Spleen (tissue), 11 donors: ENCODE measurements at regions not wholly inside any gene's neighbourhood (a gene's known extent, or its start where the extent isn't known, plus 50 kb on each side); places are given as distances from the start of the nearest gene placed in this dataset.

ENCODE experiments used
- DNase-seq: peaks from one replicate; pipeline ENCODE4 v3.0.0-alpha.2; 2020
- H3K27ac ChIP-seq, 8 donors: fragments of 200-600 bp; sonication (generic) in 7 of 8; 1 replicate in 4 of 8; 2 replicates in 4 of 8; pipeline versions ENCODE4 v1.5.0 to v1.8.0; 2016 to 2021; ENCODE audit warnings: inconsistent platforms in 4 of 8, mild to moderate bottlenecking in 4 of 8, moderate library complexity in 1 of 8
- H3K27me3 ChIP-seq, 7 donors: fragments of 200-600 bp; sonication (generic) in 6 of 7; replicated peaks in 1 of 7; 1 replicate in 4 of 7; 2 replicates in 3 of 7; pipeline versions ENCODE4 v1.5.0 to v1.8.0; 2016 to 2021; ENCODE audit warnings: inconsistent platforms in 3 of 7, mild to moderate bottlenecking in 1 of 7
- H3K36me3 ChIP-seq, 6 donors: fragments of 200-600 bp; sonication (generic) in 5 of 6; 1 replicate in 4 of 6; 2 replicates in 2 of 6; pipeline versions ENCODE4 v1.5.0 to v1.8.0; 2016 to 2021; ENCODE audit warnings: inconsistent platforms in 2 of 6
- H3K4me1 ChIP-seq, 6 donors: fragments of 200-600 bp; sonication (generic) in 5 of 6; 1 replicate in 3 of 6; 2 replicates in 3 of 6; pipeline versions ENCODE4 v1.5.0 to v1.8.0; 2016 to 2021; ENCODE audit warnings: inconsistent platforms in 3 of 6
- H3K4me3 ChIP-seq, 8 donors: fragments of 200-600 bp; sonication (generic) in 7 of 8; 1 replicate in 4 of 8; 2 replicates in 4 of 8; pipeline versions ENCODE4 v1.5.0 to v1.8.0; 2016 to 2021; ENCODE audit warnings: inconsistent platforms in 4 of 8, mild to moderate bottlenecking in 4 of 8, moderate library complexity in 2 of 8
- H3K9me3 ChIP-seq, 8 donors: fragments of 200-600 bp; sonication (generic) in 7 of 8; 1 replicate in 4 of 8; 2 replicates in 4 of 8; pipeline versions ENCODE4 v1.5.0 to v1.8.0; 2016 to 2021; ENCODE audit warnings: inconsistent platforms in 4 of 8
- CTCF ChIP-seq, 11 experiments: fragments of 200-600 bp in 7 of 11; fragments of 450-650 bp in 4 of 11; sonication (generic) in 4 of 11; IDR thresholded peaks in 8 of 11; conservative IDR thresholded peaks in 3 of 11; 1 replicate in 7 of 11; 2 replicates in 4 of 11; pipeline versions ENCODE4 v1.4.0 to v1.8.0; 2016 to 2021; ENCODE audit warnings: antibody characterized with exemption in 11 of 11, inconsistent platforms in 4 of 11, mild to moderate bottlenecking in 1 of 11
- POLR2A ChIP-seq, 3 donors: fragments of 450-650 bp; IDR thresholded peaks; one replicate each; pipeline ENCODE4 v1.5.1; 2017; ENCODE audit warnings: antibody characterized with exemption in 3 of 3, mild to moderate bottlenecking in 1 of 3
- POLR2AphosphoS5 ChIP-seq, 3 donors: sonication (generic); formaldehyde crosslinking; IDR thresholded peaks; one replicate each; pipeline ENCODE4 v1.5.1; 2017; ENCODE audit warnings: antibody characterized with exemption in 3 of 3
- WGBS, 5 donors: extraction: QIAGEN DNeasy Blood & Tissue Kit in 3 of 5; methylation state at CpG; one replicate each; pipeline versions ENCODE4 v1.1.5 to v1.1.7; 2013 to 2018; 5-methylcytosine and 5-hydroxymethylcytosine counted together
- intact Hi-C: fragments of 100-400 bp; cut with DNase I; formaldehyde crosslinking; loops from one replicate; pipeline ENCODE4 v1.15.0; 2023; ENCODE audit warnings: low total_unique reads
- donor health status: healthy with polysubstance abuse.
- donor health status: DM: no; HTN: no; CAD: no; lungs with moderate emphysema.
- donor health status: DM: no; HTN: no; CAD: no.
- donor health status: Bipolar disorder and iron deficiency.
- donor health status: healthy.
- donor health status: DM: no; HTN: no; CAD: no.
- donor health status: DM: yes; HTN: yes; CAD: no.

GRCh38 chr12:77625441-77625840 lies 205.3 kb upstream of the NAV3 start:
- Histone ChIP-seq H3K4me3 (no peak overlapping the region), H3K4me1 (no peaks in the 10 kb centered on the region), H3K36me3 (no peaks in the 10 kb centered on the region), H3K27ac (no peak overlapping the region), H3K27me3 (no peaks in the 10 kb centered on the region), H3K9me3 (peaks cover 0 to 24% (median 20%) of the 10 kb centered on the region in 8 donors)
- 66 to 88% (median 84%) methylated on average over 3 of the region's 3 CpGs for WGBS, 5 donors
- intact Hi-C loops, result no loop called here
- TF ChIP-seq POLR2A (IDR thresholded peaks at IDR 0.05) (no peak), POLR2AphosphoS5 (IDR thresholded peaks at IDR 0.05) (no peak), CTCF (IDR thresholded peaks at IDR 0.05 in 8 of 11, conservative IDR thresholded peaks at IDR 0.05 in 3 of 11) (no peak)
- no peak for DNase-seq

DNA sequence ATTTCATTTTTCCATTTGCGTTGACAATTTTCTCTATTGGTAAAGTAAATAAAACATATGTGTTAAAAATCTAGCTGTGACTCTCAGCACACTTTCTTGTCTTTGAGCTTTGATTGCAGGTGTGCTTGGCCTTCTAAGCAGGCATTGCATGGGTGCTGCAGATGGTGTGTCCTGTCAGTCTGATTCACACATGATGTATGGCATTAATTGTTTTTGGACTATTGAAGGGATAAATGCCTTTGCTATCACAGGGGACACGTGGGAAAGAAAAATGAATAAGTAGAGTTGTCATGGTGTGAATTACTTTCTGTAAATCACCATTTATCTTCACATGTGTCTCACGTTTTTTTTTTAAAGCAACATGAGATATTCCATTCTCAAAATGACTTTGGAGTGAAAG lies 211.3 kb upstream of the NAV3 start:
- Histone ChIP-seq H3K4me3 (no peak overlapping the region), H3K4me1 (no peaks in the 10 kb centered on the region), H3K27ac (no peak overlapping the region), H3K27me3 (no peaks in the 10 kb centered on the region), H3K9me3 (peaks cover 0 to 21% (median 13%) of the 10 kb centered on the region in 8 donors), H3K36me3 (no peaks in the 10 kb centered on the region)
- intact Hi-C loops, result no loop called here
- no peak for TF ChIP-seq POLR2AphosphoS5 (IDR thresholded peaks at IDR 0.05)
- no peak for TF ChIP-seq CTCF (IDR thresholded peaks at IDR 0.05 in 8 of 11, conservative IDR thresholded peaks at IDR 0.05 in 3 of 11)
- TF ChIP-seq POLR2A (IDR thresholded peaks at IDR 0.05), result no peak
- WGBS, 5 donors, result 49 to 72% (median 65%) methylated on average over 3 of the region's 3 CpGs
- no peak for DNase-seq

DNA sequence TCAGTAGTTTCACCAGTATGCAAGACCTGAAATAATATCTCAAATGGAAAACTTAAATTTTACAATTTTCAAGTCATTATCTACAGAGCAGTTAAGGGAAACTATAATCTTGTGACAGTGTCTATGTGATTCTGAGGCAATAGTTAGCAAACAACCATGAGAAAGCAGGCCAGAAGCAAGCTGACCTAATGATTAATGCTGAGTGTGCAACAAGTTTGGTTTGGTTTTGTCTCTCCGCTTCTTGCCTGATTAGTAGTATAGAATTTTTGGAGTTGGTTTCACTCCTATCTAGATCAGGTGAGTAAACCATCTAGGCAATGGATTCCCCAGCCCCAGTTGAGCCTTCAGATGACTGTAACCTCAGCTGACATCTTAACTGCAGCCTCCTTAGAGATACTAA lies 212.9 kb upstream of the NAV3 start:
- TF ChIP-seq CTCF (IDR thresholded peaks at IDR 0.05 in 8 of 11, conservative IDR thresholded peaks at IDR 0.05 in 3 of 11), result no peak
- TF ChIP-seq POLR2A (IDR thresholded peaks at IDR 0.05), result no peak
- no peak for TF ChIP-seq POLR2AphosphoS5 (IDR thresholded peaks at IDR 0.05)
- DNase-seq, result no peak
- 93 to 100% (median 94%) methylated on average over 1 of the region's 1 CpG for WGBS, 5 donors
- Histone ChIP-seq H3K27me3 (no peaks in the 10 kb centered on the region), H3K27ac (no peak overlapping the region), H3K4me3 (no peak overlapping the region), H3K36me3 (no peaks in the 10 kb centered on the region), H3K9me3 (peaks cover 0 to 21% (median 13%) of the 10 kb centered on the region in 8 donors), H3K4me1 (no peaks in the 10 kb centered on the region)
- intact Hi-C loops, result no loop called here

DNA sequence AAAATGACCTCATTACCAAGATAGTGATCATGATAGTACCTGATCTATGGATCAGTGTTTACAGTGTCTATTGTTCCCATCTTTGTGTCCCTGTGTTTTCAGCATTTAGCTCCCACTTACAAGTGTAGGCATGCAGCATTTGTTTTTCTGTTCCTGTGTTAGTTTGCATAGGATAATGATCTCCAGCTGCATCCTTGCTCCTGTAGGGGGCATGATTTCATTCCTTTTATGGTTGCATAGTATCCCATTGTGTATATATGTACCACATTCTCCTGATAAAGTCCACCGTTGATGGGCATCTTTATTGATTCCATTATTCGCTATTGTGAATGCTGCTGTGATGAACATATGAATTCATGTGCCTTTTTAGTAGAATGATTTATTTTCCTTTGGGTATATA lies 215.4 kb upstream of the NAV3 start:
- H3K36me3 ChIP-seq, result no peaks in the 10 kb centered on the region

More for the DNA sequence above, 215.4 kb upstream of the NAV3 start:
- DNase-seq, result no peak
- Histone ChIP-seq H3K9me3 (peaks cover 0 to 21% (median 13%) of the 10 kb centered on the region in 8 donors), H3K4me1 (no peaks in the 10 kb centered on the region), H3K27me3 (no peaks in the 10 kb centered on the region), H3K27ac (no peak overlapping the region), H3K4me3 (no peak overlapping the region)
- WGBS, 5 donors, result 96 to 99% (median 97%) methylated on average over 2 of the region's 2 CpGs
- intact Hi-C loops, result no loop called here
- no peak for TF ChIP-seq POLR2AphosphoS5 (IDR thresholded peaks at IDR 0.05)
- TF ChIP-seq CTCF (IDR thresholded peaks at IDR 0.05 in 8 of 11, conservative IDR thresholded peaks at IDR 0.05 in 3 of 11), result no peak
- no peak for TF ChIP-seq POLR2A (IDR thresholded peaks at IDR 0.05)
